T-helper 17 cell (primary cell): ENCODE measurements at regions not wholly inside any gene's neighbourhood (a gene's known extent, or its start where the extent isn't known, plus 50 kb on each side); places are given as distances from the start of the nearest gene placed in this dataset.
"Not testable (repeated sequence)": the region's sequence is repeated elsewhere in the genome, so short reads cannot be mapped to it uniquely, and the experiment has no call there.

Experiments
- ATAC-seq: fragments of 150-1000 bp; cut with Tn5 transposase; 2 replicates; pipeline ENCODE4 v1.10.0; 2021; ENCODE audit warnings: mild to moderate bottlenecking, moderate library complexity
- DNase-seq, 3 donors: peaks; one replicate each; pipeline versions ENCODE4 v3.0.0 to v3.0.0-alpha.2; 2020 to 2021
- H3K9me3 ChIP-seq: one replicate; pipeline ENCODE4 v1.7.0; 2013; ENCODE audit warnings: low read length, mild to moderate bottlenecking; ENCODE audit not compliant: control insufficient read depth, poor library complexity, severe bottlenecking
- H3K27ac Mint-ChIP-seq: one replicate; pipeline ENCODE4 v1.8.0; 2022; ENCODE audit warnings: mild to moderate bottlenecking, moderate library complexity, mixed read lengths
- H3K27me3 Mint-ChIP-seq: one replicate; pipeline ENCODE4 v1.8.0; 2022; ENCODE audit warnings: mixed read lengths
- H3K36me3 Mint-ChIP-seq: one replicate; pipeline ENCODE4 v1.8.0; 2022; ENCODE audit warnings: low read depth, mixed read lengths
- H3K4me1 Mint-ChIP-seq: one replicate; pipeline ENCODE4 v1.8.0; 2022; ENCODE audit warnings: mild to moderate bottlenecking, mixed read lengths
- H3K4me3 Mint-ChIP-seq: one replicate; pipeline ENCODE4 v1.8.0; 2022; ENCODE audit warnings: mild to moderate bottlenecking, moderate library complexity, mixed read lengths

- not testable (repeated sequence) for DNase-seq, H3K4me3 Mint-ChIP-seq, H3K27ac Mint-ChIP-seq, H3K27me3 Mint-ChIP-seq, H3K36me3 Mint-ChIP-seq, H3K9me3 ChIP-seq, ATAC-seq, H3K4me1 Mint-ChIP-seq
Observed at GRCh38 chr16:29169295-29169994, 184.6 kb downstream of the LAT start.

GRCh38 chr16:29168515-29169259 is 183.8 kb downstream of the LAT start:
- H3K27ac Mint-ChIP-seq, H3K27me3 Mint-ChIP-seq, H3K9me3 ChIP-seq, ATAC-seq, H3K36me3 Mint-ChIP-seq, H3K4me1 Mint-ChIP-seq, DNase-seq, H3K4me3 Mint-ChIP-seq: not testable (repeated sequence)

- H3K27ac Mint-ChIP-seq, H3K9me3 ChIP-seq, ATAC-seq, H3K4me1 Mint-ChIP-seq, H3K27me3 Mint-ChIP-seq, H3K36me3 Mint-ChIP-seq, H3K4me3 Mint-ChIP-seq, DNase-seq: not testable (repeated sequence)
Observed at GRCh38 chr16:29164442-29165089, 179.7 kb downstream of the LAT start.

- not testable (repeated sequence) for DNase-seq, H3K9me3 ChIP-seq, H3K4me3 Mint-ChIP-seq, H3K27me3 Mint-ChIP-seq, ATAC-seq, H3K36me3 Mint-ChIP-seq
- Mint-ChIP-seq H3K27ac (peak overlapping the region; percentile 16), H3K4me1 (peaks cover 11% of the 10 kb centered on the region)
Observed at GRCh38 chr16:29160171-29160570, 175.3 kb downstream of the LAT start.

GRCh38 chr16:29159603-29160002 is 174.8 kb downstream of the LAT start:
- not testable (repeated sequence) for H3K9me3 ChIP-seq, H3K36me3 Mint-ChIP-seq, H3K4me3 Mint-ChIP-seq, DNase-seq, H3K27me3 Mint-ChIP-seq, ATAC-seq
- Mint-ChIP-seq H3K4me1 (peaks cover 14% of the 10 kb centered on the region), H3K27ac (peak overlapping the region; percentile 16)

- DNase-seq: no peak
- H3K4me3 Mint-ChIP-seq: no peak overlapping the region
- H3K4me1 Mint-ChIP-seq: peaks cover 15% of the 10 kb centered on the region
- no peak for ATAC-seq
- H3K27ac Mint-ChIP-seq: no peak overlapping the region
- H3K36me3 Mint-ChIP-seq: peaks cover 6% of the 10 kb centered on the region
- H3K27me3 Mint-ChIP-seq: no peaks in the 10 kb centered on the region
- H3K9me3 ChIP-seq: no peaks in the 10 kb centered on the region
Observed at GRCh38 chr16:29158785-29159184, 173.9 kb downstream of the LAT start.

- DNase-seq, ATAC-seq, H3K36me3 Mint-ChIP-seq, H3K9me3 ChIP-seq, H3K27me3 Mint-ChIP-seq, H3K27ac Mint-ChIP-seq, H3K4me3 Mint-ChIP-seq: not testable (repeated sequence)
- H3K4me1 Mint-ChIP-seq: peaks cover 16% of the 10 kb centered on the region
Observed at GRCh38 chr16:29158031-29158784, 173.4 kb downstream of the LAT start.

- H3K27me3 Mint-ChIP-seq, H3K4me3 Mint-ChIP-seq, H3K36me3 Mint-ChIP-seq, H3K9me3 ChIP-seq, DNase-seq: not testable (repeated sequence)
- H3K4me1 Mint-ChIP-seq: peaks cover 16% of the 10 kb centered on the region
- peak; percentile 65 for ATAC-seq
- peak overlapping the region; percentile 62 for H3K27ac Mint-ChIP-seq
Observed at GRCh38 chr16:29157051-29157923, 172.4 kb downstream of the LAT start.

GRCh38 chr16:29156511-29156910 is 171.7 kb downstream of the LAT start:
- no peaks in the 10 kb centered on the region for H3K27me3 Mint-ChIP-seq
- DNase-seq (no peak), ATAC-seq (no peak)
- H3K27ac Mint-ChIP-seq: peak overlapping the region; percentile 62
- H3K4me1 Mint-ChIP-seq: peaks cover 16% of the 10 kb centered on the region
- H3K9me3 ChIP-seq: no peaks in the 10 kb centered on the region
- peak overlapping the region; percentile 15 for H3K4me3 Mint-ChIP-seq
- peaks cover 6% of the 10 kb centered on the region for H3K36me3 Mint-ChIP-seq

- not testable (repeated sequence) for ATAC-seq, DNase-seq, H3K4me3 Mint-ChIP-seq, H3K27me3 Mint-ChIP-seq, H3K9me3 ChIP-seq, H3K36me3 Mint-ChIP-seq
- Mint-ChIP-seq H3K27ac (peak overlapping the region; percentile 85), H3K4me1 (peaks cover 16% of the 10 kb centered on the region)
Observed at GRCh38 chr16:29155866-29156200, 171.0 kb downstream of the LAT start.

GRCh38 chr16:29155131-29155865 is 170.4 kb downstream of the LAT start:
- DNase-seq, H3K27me3 Mint-ChIP-seq, H3K9me3 ChIP-seq, H3K36me3 Mint-ChIP-seq, H3K4me3 Mint-ChIP-seq: not testable (repeated sequence)
- Mint-ChIP-seq H3K4me1 (peaks cover 19% of the 10 kb centered on the region), H3K27ac (peak overlapping the region; percentile 85)
- ATAC-seq: peak; percentile 58

GRCh38 chr16:29154676-29155121 is 169.8 kb downstream of the LAT start:
- H3K4me1 Mint-ChIP-seq: peaks cover 19% of the 10 kb centered on the region
- DNase-seq: no peak
- H3K27ac Mint-ChIP-seq: peak overlapping the region; percentile 85
- no peaks in the 10 kb centered on the region for H3K9me3 ChIP-seq
- no peaks in the 10 kb centered on the region for H3K27me3 Mint-ChIP-seq
- no peak overlapping the region for H3K4me3 Mint-ChIP-seq
- ATAC-seq: no peak
- peaks cover 2% of the 10 kb centered on the region for H3K36me3 Mint-ChIP-seq
